GM13977 (cell line): ENCODE measurements at regions not wholly inside any gene's neighbourhood (a gene's known extent, or its start where the extent isn't known, plus 50 kb on each side); places are given as distances from the start of the nearest gene placed in this dataset.

Experiments
- DNase-seq: peaks from one replicate; pipeline ENCODE4 v3.0.0; 2012; ENCODE audit warnings: low spot score
- CTCF ChIP-seq: IDR thresholded peaks from 2 replicates; pipeline ENCODE4 v1.5.1; 2012; ENCODE audit warnings: mild to moderate bottlenecking, control low read depth; ENCODE audit not compliant: insufficient read depth; ENCODE audit errors: extremely low read depth, missing control alignments
- in situ Hi-C: fragments of 300-500 bp; cut with MboI; formaldehyde crosslinking; loops from one replicate; pipeline ENCODE4 v1.12.0; 2022; ENCODE audit warnings: low sequenced_read_pairs, low pct_unique_long_range_greater_than_20kb, mixed read lengths, inconsistent platforms; ENCODE audit not compliant: unreplicated experiment

GRCh38 chr3:30358871-30359270, 247.5 kb upstream of the TGFBR2 start:
- DNase-seq, result no peak
- no peak for TF ChIP-seq CTCF
- in situ Hi-C loops, result no loop called here

- in situ Hi-C loops, result no loop called here
- DNase-seq, result no peak
- no peak for TF ChIP-seq CTCF
Observed at GRCh38 chr3:30368978-30369377, 237.4 kb upstream of the TGFBR2 start.

GRCh38 chr3:30370681-30371271, 235.6 kb upstream of the TGFBR2 start:
- in situ Hi-C loops, result no loop called here
- TF ChIP-seq CTCF, result no peak
- no peak for DNase-seq

GRCh38 chr3:30372837-30373236, 233.6 kb upstream of the TGFBR2 start:
- TF ChIP-seq CTCF, result no peak
- no peak for DNase-seq
- in situ Hi-C loops, result no loop called here

GRCh38 chr3:30384546-30385072, 221.8 kb upstream of the TGFBR2 start:
- no peak for DNase-seq
- in situ Hi-C loops, result no loop called here

GRCh38 chr3:30393079-30393478, 213.3 kb upstream of the TGFBR2 start:
- no peak for DNase-seq
- TF ChIP-seq CTCF, result no peak
- in situ Hi-C loops, result no loop called here

More at GRCh38 chr3:30384546-30385072, 221.8 kb upstream of the TGFBR2 start:
- TF ChIP-seq CTCF, result no peak
